Dermis blood vessel endothelial cell (primary cell): ENCODE measurements at regions not wholly inside any gene's neighbourhood (a gene's known extent, or its start where the extent isn't known, plus 50 kb on each side); places are given as distances from the start of the nearest gene placed in this dataset.

Source experiments
- DNase-seq: peaks from one replicate; pipeline ENCODE4 v3.0.0; 2010

- peak; percentile 15 for DNase-seq
Observed at GRCh38 chr10:3624367-3624766, 160.6 kb downstream of the KLF6 start.

GRCh38 chr10:3623746-3624145 lies 161.3 kb downstream of the KLF6 start:
- DNase-seq: no peak

GRCh38 chr10:3622845-3623621 lies 162.0 kb downstream of the KLF6 start:
- no peak for DNase-seq

DNA sequence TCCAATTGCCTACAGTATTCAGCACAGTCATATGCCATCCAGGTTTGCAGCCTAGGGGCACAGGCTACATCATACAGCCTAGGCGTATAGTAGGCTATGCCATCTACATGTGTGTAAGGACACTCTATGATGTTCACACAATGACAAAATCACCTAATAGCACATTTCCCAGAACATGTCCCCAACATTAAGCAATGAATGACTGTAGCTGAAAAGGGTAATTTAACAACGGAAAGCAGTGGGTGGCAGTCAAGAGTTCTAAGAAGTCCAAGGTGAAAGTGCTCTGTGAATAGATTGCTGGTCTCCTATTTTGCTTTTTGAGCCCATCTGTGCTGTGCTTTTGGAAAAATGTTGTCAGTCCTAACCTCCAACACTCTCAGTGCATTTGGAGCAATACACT lies 162.6 kb downstream of the KLF6 start:
- no peak for DNase-seq

- no peak for DNase-seq
Observed at GRCh38 chr10:3620818-3621217, 164.2 kb downstream of the KLF6 start.

- no peak for DNase-seq
Observed at GRCh38 chr10:3619241-3619640, 165.8 kb downstream of the KLF6 start.

GRCh38 chr10:3616880-3617279 lies 168.1 kb downstream of the KLF6 start:
- DNase-seq: no peak

GRCh38 chr10:3613318-3613717 lies 171.7 kb downstream of the KLF6 start:
- DNase-seq: no peak

GRCh38 chr10:3612183-3613001 lies 172.6 kb downstream of the KLF6 start:
- no peak for DNase-seq

GRCh38 chr10:3606309-3606708 lies 178.7 kb downstream of the KLF6 start:
- no peak for DNase-seq

GRCh38 chr10:3605882-3606281 lies 179.1 kb downstream of the KLF6 start:
- DNase-seq: no peak

- DNase-seq: no peak
Observed at GRCh38 chr10:3595736-3596135, 189.3 kb downstream of the KLF6 start.

DNA sequence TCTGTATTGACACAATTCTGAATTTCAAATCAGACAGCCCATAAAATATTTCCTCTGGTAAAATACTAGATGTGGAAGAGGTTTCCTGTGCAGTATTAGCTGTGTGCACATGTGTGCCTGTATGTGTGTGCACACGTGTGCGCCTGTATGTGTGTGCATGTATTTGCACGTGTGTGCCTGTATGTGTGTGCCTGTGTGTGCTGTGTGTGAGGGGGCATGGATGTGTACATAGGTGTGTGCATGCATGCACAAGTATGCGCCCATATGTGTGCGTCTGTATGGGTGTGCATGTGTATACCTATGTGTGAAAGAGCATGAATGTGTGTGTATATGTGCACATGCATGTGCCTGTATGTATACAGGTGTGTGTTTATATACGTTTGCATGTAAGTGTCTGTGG lies 191.4 kb downstream of the KLF6 start:
- no peak for DNase-seq

GRCh38 chr10:3592424-3592823 lies 192.6 kb downstream of the KLF6 start:
- no peak for DNase-seq

DNA sequence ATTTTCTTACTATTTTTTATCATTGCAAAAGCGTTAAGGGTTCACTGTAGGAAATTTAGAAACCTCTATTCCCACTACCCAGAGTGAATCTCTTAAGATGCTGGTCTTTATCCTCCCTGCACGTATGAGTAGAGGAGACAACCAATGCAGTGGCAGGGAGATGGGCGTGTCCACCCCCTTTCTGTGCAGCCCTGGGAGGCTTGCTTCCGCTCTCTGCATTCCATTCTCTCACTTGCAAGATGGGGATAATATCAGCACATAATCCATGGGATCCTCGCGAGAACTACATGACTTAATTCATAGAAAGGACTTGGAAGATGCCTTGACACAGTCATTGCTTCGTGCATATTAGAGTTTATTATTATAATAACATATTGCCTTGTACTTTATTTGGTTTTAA lies 196.2 kb downstream of the KLF6 start:
- DNase-seq: no peak

DNA sequence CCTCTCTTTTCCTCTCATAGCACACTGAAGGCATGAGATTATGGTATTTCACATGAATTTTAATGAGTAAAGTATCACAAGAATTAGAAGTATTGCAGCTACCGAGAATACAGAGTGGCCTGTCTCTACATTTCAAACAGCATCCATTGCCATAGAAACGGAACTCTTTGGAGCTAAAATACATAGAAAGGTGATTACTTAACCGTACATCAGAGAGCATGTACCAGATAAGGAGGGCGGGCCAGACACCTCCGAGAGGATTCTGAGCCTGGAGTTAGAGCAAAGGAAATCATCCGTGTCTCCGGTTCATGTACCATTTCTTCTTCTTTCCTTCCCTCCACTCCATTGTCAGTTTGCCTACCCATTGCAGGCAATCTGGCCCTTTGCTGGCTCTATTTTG lies 196.7 kb downstream of the KLF6 start:
- DNase-seq: no peak

DNA sequence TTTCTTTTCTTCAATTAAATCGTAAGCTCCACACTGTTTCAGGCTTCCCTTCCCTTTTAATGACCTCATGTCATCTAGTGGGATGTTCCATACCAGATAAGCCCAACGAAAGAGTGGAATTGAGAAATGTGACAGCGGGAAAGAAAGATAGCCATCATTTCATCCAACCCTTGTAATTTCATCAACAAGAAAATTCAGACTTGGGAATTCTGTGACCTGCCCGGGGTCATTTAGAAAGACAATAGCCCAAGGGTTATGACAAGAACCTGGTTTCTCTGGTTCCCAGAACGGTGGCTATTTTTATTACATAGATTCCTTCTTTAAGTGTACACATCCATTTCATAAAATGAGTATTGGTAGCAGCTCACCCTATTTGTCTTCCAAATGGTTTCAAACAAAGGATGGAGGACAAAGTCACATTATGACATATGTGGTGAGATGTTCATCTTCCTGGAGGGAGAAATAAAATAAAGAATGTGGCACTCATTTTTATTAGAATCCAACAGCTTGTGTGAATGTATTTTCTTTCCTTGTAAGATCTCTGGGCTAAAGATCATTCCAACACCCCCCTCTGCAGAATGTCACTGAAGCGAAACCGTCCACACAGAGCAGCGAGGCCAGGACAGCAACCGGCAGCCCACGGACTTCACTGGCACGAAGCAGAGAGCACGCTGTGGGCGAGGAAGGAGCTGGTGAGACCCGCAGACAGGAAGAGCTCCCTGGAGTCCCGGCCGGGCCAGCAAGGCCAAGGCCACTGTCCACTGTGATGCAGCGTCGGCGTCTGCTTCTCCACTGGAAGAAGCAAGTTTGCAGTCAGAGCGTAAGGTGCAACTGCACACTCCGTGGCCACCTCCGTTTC lies 199.9 kb downstream of the KLF6 start:
- DNase-seq: no peak

- DNase-seq: no peak
Observed at GRCh38 chr10:3580565-3580964, 204.4 kb downstream of the KLF6 start.

GRCh38 chr10:3579845-3580244 lies 205.2 kb downstream of the KLF6 start:
- no peak for DNase-seq

DNA sequence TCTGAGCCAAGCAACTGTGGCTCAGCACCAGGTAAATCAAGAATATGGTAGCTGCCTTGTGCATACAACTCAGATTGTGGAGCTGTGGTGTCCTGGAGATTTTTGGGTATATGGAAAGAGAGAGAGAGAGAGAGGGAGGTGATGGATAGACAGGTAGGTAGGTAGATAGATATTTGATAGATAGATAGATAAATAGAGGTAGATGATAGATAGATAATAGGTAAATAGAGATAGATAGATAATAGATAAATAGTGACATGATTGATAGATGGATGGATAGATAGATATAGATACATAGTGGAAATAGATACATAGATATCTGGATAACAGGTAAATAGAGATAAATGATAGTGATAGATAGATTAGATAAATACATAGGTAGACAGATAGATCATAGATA lies 206.3 kb downstream of the KLF6 start:
- no peak for DNase-seq

DNA sequence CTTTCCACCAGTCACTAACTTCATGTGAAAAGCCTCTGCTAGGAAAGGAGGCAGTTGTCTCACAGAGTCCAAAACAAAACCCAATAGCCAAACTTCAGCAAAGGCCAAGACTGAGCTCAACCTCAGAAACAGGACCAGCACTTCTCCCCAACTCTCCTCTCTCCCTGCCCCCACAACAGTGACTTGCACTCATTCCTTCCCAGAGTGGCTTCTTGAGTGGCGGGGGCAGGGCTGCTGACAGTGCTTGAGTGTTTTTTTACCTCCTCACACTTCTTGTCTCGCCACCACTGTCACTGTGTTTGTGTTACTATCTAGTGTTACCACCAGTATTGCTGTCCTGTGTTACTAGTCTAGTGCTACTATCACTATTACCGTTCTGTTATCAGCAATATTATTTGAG lies 206.8 kb downstream of the KLF6 start:
- no peak for DNase-seq

- DNase-seq: no peak
Observed at GRCh38 chr10:3574451-3574850, 210.6 kb downstream of the KLF6 start.

- DNase-seq: no peak
Observed at GRCh38 chr10:3573498-3573897, 211.5 kb downstream of the KLF6 start.
